ENCODE measurements at regions not wholly inside any gene's neighbourhood (a gene's known extent, or its start where the extent isn't known, plus 50 kb on each side); places are given as distances from the start of the nearest gene placed in this dataset.

DNA sequence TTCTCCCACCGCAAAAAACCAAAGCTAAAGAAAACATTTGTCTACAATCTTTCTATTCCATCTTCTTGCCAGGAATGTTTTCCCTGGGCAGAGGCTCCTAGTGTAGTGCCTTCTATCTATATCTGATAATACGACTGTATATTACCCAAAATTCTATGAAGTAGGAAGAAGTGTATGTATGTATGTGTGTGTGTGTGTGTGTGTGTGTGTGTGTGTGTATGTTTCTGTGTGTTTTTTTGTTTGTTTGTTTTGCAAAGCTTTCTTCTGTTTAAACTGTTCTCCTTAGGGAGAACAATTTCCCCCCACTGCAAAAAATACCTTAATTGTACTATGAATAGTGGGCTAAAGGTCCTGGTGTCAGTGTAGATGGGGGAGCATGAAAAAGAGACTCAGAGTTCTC is 312.6 kb upstream of the CITED2 start:
- TF ChIP-seq, protein P1, sequence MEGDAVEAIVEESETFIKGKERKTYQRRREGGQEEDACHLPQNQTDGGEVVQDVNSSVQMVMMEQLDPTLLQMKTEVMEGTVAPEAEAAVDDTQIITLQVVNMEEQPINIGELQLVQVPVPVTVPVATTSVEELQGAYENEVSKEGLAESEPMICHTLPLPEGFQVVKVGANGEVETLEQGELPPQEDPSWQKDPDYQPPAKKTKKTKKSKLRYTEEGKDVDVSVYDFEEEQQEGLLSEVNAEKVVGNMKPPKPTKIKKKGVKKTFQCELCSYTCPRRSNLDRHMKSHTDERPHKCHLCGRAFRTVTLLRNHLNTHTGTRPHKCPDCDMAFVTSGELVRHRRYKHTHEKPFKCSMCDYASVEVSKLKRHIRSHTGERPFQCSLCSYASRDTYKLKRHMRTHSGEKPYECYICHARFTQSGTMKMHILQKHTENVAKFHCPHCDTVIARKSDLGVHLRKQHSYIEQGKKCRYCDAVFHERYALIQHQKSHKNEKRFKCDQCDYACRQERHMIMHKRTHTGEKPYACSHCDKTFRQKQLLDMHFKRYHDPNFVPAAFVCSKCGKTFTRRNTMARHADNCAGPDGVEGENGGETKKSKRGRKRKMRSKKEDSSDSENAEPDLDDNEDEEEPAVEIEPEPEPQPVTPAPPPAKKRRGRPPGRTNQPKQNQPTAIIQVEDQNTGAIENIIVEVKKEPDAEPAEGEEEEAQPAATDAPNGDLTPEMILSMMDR (conservative IDR thresholded peaks at IDR 0.05; ENCODE audit: low read depth, low read length), result no peak
- TF ChIP-seq EZH2 (IDR thresholded peaks at IDR 0.05; ENCODE audit: borderline replicate concordance, low read depth, low read length, poor library complexity, severe bottlenecking), result no peak

Data from A673 (cell line).